HG02943 (cell line): ENCODE measurements at regions not wholly inside any gene's neighbourhood (a gene's known extent, or its start where the extent isn't known, plus 50 kb on each side); places are given as distances from the start of the nearest gene placed in this dataset.

ENCODE experiments used
- ATAC-seq: cut with Tn5 transposase; IDR thresholded peaks from one replicate; pipeline ENCODE4 v1.9.1; 2021; ENCODE audit warnings: mild to moderate bottlenecking, low read depth, moderate library complexity; ENCODE audit not compliant: unreplicated experiment

DNA sequence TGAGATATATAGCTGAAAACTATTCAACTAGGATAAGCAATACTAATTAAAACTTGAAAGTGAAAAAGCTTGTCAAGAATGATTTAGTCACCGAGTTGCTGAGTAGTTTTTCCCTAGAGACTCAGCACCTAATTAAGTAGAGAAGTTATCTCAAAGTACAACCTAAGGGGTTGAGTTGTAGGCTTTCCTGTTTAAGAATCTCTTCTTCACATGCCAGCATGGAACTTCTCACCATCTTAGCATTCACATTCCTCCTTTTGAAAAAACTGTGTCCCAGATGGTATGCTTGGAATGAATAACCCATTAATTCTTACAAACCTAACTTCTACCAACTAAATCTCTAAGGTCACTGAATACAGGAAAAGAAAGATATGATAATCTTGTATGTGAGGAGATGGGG, 303.3 kb upstream of the ZC3H12C start:
- no peak for ATAC-seq

DNA sequence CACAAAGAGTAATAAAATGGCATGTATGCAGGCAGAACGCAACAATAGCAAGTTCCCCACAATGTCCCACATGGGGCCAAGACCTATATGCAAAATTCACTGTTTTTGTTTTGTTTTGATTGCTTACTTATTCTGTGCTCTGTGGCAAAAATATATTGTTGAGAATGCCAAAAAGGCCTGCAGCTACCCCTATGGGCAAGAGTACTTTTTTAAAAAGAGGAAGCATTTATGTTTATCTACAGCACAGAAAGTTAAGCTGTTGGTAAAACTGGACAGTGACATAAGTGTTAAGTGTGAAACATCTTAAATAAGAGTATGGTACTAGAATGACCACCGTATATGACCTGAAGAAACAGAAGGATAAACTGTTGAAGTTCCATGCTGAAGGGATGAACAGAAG, 301.9 kb upstream of the ZC3H12C start:
- no peak for ATAC-seq

DNA sequence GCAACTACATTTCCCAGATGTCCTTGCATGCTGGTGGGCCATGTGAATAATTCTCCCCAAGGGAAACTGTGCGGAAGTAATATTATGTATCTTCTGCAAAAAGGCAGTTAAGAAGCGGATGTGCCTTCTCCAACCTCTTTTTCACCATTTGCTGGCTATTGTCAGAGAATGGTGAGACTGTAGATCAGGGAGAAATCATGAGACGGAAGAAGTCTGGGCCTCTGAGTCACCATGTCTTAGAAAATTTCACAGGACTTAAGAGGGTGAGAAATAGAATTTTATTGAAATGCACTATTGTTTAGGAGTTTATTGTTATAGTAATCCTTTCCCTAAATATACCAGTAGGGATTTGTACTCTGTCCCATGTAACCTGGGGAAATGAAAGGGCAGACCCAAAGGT, 298.7 kb upstream of the ZC3H12C start:
- no peak for ATAC-seq

DNA sequence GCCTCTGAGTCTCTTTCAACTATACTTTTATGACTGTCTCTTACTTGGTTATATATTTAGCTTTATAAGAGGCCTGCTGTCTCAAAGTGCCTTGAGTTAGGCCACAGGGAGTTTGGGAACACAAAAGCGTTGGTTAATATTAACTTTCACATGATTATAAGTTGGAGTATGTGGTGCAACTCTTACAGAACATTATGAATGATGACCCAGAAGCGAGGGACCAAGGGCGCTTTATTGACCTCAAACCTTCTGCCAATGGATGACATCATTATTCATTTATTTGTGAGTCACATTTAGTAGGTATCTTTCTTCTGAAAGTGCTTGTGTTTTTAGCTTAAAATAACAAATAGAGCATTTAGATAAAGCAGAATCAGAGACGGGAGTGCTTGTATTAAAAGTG, 298.0 kb upstream of the ZC3H12C start:
- ATAC-seq = no peak

DNA sequence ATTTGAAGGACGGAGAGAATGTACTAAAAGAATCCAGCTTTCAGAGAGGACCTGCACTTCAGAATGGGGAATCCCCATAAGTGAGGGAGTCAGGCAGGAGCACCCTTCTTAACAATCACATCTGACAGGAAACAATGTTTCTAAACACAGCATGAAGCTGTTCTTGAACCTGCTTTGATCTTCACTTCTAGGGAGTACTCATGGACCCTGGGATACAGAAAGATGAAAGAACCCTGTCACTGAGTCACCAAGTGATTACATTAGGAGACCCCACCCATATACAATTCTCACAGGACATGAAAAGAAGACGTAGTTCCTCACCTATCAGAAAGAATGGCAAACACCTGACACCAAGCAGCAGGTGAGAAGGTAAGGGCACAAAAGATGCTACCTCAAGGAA, 296.9 kb upstream of the ZC3H12C start:
- ATAC-seq = no peak

DNA sequence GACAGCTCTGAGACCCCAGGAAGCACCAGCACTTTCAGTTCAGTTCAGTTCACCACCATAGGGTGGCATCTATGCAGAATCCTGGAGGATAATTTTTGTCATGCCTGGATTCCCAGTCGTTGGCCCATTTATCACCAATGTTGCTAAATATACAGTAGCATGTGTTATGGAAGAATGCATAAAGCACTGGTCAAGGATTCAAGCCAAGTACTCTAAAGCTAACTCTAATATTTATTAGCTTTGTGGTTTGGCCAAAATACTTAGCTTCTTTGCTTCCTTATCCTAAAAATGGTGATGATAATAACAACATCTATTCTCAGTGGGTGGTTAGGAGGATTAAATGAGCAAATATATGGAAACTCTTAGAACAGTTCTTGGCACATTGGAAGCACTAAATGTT, 294.7 kb upstream of the ZC3H12C start:
- ATAC-seq = no peak

DNA sequence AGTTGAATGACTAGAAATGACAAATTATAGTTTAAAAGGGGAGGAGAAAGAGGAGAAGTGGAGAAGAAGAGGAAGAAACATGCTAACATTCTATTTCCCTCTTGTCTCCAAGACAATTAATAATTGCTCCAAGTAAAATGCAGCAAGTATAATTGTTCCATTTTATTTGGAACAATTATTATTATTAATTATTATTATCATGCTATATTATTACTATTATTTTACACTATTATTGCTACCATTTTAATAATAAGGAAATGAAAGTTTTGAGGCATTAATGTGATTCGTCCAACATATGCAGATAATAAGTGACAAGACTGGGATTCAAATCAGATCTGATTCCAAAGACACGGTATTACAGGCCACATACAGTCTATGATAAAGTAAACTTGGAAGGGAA, 293.6 kb upstream of the ZC3H12C start:
- ATAC-seq = no peak

DNA sequence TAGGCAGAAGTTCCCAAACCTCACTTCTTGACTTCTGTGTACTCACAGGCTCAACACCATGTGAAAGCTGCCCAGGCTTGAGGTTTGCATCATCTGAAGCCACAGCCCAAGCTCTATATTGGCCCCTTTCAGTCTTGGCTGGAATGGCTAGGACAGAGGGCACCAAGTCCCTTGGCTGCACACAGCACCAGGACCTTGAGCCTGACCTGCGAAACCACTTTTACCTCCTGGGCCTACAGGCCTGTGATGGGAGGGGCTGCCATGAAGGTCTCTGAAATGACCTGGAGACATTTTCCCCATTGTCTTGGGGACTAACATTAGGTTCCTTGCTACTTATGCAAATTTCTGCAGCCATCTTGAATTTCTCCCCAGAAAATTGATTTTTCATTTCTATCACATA, 288.3 kb upstream of the ZC3H12C start:
- ATAC-seq = no peak

DNA sequence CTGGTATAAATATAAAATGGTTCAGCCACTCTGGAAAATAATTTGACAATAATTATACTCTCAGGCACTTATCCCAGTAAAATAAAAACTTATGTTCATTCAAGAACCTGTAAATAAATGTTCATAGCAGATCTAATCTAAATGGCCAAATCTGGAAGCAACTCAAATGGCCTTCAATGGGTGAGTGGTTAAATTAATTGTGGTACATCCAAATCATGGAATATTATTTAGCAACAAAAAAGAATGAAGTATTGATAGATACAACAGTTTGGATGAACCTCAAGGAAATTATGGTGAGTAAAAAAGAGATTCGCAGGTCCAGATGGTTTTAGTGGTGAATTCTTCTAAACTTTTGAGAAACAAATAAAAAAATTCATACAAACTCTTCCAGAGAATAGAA, 287.0 kb upstream of the ZC3H12C start:
- ATAC-seq = no peak

DNA sequence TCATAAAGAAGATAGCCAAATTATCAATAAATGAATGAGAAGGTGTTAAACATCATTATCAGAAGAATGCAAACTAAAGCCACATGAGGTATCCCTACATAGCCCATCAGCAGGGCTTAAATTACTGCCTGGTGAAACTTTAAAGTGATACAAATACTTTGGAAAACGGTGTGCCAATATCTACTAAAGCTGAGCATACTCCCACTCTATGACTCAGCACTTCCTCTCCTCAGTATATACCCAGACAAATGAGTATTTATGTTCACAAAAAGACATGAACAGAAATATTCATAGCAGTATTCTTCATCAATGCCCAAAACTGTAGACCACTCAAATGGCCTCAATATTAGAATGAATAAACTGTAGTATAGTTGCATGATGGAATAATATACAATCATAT, 284.6 kb upstream of the ZC3H12C start:
- ATAC-seq = no peak

DNA sequence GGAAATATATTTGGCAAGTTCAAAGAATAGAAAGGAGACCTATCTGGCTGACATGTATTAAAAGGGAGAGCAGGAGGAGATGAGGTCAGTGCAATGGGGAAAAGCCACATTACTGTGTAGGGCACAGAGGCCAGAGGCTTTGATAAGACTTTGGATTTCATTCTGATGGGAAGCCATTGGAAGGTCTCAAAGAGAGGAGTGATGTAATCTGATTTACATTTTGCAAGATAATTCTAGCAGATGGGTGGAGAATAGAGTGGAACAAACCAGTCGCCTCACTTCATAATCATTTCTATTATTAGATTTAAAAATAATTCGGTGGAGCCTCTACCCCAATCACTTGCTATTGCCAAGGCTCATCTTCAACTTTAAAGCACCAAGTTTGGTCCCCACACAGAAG, 278.4 kb upstream of the ZC3H12C start:
- ATAC-seq = no peak

DNA sequence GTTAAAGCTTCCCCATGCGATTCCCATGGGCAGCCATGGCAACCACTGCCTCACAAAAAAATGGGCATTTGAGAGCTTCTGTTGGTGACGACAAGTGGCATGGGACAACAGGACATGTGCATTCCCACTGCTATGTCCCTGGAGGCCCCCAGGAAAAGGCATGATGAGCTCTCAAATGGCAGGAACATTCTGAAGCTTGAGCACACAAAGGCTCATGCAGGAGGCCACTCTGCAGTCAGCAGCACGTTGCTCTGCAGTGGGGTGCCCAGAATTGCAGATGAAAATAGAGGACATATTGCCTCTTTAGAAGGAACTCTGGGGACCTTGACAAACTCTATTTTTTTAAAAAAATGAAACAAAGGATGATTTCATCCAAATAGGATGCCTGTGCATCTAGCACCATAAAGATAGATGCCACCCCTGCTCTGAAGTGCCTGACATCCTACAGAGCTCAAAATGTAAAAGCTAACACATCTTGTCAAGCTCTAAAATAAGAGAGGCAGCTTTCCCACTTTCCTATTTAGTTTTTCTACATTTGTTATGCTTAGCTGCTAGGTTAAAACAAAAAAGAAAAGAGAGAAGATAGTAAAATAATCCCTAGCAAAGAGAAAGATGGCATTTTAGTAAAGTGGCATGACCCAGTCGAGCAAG, 277.6 kb upstream of the ZC3H12C start:
- ATAC-seq = no peak

DNA sequence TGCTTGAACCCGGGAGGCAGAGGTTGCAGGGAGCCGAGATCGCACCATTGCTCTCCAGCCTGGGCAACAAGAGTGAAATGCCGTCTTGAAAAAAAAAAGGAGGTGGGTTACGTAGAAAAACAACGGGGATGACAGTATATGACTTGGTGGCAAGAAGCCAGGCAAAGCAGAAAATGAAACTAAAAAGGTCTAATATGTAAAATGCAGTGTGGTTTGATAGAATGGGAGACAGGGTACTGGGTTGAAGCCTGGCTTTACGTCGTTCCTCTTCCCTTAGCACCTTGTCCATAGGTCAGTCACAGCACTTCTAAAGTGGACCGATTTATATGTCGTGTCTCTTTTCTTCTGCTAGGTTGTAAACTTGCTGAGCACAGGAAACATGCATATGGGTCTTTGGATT, 274.9 kb upstream of the ZC3H12C start:
- no peak for ATAC-seq

DNA sequence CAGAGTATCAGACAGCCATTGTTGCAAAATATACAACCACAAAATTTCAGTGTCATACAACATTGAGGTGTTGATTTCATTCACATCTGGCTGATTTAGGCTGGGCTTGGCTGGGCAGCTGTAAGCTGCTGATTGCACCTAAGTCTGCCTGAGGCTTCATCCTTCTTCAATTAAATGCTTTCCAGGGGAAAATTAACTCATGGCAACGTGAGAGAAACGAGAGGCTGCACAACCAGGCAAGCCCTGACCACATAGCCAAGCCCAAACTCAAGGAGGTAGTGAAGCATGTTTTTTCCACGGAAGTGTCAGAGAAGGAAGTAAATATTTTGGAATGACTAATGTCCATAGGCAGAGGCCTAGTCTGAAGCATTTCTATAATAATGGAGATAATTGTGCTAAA, 273.8 kb upstream of the ZC3H12C start:
- ATAC-seq = no peak

DNA sequence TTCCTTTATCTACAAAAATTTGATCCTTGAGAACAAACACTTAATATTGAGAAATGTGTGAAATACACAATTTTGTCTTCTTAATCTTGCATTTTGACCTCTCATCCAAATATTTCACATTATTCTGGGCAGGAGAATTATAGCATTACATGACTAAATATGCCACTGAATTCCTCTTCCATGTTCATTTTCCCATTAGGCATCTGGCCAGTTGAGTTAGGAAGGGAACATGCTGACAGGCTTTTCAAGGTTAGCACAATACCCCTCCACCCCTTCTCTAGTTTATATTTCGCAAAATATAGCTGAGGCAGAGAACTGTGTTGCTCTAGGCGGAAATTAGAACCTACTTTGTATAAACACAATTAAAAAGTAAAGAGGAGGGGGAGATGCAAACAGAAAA, 271.7 kb upstream of the ZC3H12C start:
- ATAC-seq = no peak

DNA sequence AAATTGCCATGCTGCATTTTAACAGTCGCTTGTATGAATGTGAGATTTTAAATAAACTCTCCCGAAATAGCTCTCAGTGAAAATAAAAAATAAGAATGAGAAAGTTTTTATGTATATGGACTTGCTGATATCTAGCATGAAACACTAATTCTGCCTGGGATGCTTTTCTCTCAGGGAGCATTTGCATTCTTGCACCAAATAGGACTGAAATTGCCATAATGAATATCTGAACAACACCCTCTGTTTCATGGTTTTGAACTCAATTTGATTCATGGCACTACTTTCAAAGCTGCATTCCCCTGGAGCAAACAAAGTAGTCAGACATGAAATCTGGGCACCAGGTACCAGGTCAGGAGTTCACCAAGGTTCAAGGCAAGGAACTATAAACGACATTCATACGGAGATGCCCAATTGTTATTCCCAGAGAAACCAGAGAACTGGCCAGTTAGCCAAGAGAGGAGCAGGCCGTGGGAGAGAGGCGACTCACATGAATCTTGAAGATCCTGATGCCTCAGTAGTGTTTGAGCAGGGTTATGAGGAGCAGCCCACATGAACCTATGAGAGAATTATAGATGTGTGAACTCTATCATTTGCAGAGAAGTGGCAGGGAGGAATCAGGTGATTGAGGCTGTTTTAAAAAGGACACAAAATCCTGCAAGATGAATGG, 270.6 kb upstream of the ZC3H12C start:
- ATAC-seq = no peak

DNA sequence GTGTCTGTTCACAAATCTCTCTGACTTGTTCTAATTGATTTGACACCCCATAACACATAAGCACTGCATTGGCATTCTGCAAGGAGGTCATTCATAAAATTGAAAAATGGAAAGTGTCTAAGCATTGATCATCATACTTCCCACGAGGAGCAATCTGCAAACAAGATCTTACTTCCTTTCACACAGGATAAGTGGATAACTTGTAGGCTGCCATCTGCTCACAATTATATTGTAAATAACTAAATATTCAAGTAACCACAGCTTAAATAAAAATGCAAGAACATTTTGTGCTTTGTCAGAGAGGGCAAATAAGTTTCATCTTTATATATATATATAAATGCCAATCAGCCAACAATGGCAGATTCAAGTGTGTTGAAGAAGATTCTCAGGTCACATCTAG, 264.8 kb upstream of the ZC3H12C start:
- no peak for ATAC-seq

DNA sequence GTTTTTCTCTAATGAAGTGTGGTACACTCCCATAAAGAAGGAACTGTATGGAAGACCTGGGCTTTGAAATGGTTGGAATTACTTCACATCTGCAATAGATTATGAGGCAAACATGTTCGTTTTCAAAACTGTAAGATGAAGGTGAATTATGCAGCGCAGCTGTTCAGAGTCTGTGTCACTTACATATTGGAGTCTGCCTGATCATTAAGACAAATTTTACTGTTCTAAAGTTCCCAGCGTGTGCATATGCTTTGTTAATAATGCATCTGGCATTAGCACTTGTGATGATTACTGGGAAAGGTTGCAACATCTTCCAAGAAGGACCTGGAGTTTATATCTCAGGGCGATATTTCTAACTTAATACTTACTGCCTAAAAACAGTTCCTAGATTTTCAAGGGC, 255.2 kb upstream of the ZC3H12C start:
- ATAC-seq = no peak

DNA sequence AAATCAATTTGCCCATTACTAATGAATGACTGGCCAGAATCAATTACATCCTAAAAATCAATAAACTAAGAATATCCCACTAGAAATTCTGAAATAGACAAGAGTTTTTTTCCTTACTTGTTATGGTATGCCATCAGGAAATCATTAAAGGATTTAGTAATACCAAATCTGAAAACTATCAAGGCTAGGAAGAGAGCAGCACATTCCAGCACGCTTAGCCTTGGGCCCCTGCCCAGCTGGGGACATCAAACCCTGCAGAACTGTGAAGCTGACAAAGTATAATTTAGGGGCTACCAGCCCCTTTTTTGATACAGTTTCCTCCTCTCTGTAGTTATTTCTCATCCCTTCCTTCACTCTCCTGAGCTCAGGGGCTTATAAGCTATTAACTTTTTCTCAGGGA, 247.8 kb upstream of the ZC3H12C start:
- no peak for ATAC-seq

DNA sequence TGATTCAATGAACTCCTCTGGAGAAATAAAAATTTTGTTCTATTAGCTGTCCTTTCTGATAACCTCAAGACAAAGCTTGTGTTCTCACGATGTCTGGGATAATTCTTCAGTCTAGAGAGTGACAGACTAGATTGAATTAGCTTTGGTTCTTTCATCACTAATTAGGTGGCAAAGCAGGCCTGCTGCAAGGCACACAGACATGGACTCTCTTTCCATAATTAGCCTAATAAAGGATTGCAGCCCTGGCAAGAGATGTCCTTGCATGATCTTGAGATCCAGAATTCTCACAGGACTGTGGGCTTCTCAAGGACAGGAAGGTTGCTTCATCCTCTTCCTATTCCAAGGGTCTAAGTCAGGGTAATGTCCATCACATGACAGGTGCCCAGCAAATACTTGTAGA, 245.6 kb upstream of the ZC3H12C start:
- ATAC-seq = no peak

DNA sequence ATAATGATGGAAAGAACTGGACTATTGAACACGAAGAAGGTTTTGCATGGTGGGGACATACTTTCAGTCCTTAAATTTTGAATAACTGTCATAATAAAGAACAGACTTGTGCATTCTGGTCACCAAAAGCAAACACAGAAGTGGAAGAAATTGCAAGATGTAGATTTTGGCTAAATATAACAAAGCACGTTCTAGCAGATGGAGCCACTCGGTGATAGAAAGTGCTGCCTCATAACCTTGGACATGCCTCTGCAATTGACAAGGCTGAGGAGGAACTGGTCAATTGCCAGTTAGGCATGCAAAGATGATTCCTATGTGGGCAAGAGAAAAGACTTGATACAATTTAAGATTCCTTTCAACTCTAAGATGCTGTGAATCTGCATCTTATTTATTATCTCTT, 244.1 kb upstream of the ZC3H12C start:
- ATAC-seq = no peak

DNA sequence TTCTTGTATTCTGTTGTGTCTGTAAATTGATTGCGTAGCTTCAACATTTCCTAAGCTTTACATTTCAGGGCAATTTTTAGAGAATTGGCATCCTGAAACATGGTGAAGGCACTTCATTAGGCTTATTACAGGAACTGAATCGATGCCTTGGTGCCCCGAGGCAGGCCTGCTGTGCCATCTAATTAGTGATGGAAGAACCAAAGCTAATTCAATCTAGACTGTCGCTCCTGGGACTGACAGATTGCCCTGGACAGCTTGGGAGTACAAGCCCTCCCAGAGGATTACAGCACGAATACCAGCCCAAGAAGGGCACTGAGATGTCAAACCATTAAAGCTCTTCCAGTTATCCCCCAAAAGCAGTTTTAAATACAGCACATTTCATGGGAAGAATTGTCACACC, 243.2 kb upstream of the ZC3H12C start:
- ATAC-seq = no peak
